SK-N-SH (cell line): ENCODE measurements at regions not wholly inside any gene's neighbourhood (a gene's known extent, or its start where the extent isn't known, plus 50 kb on each side); places are given as distances from the start of the nearest gene placed in this dataset.

Experiments used
- TEAD4 ChIP-seq: IDR thresholded peaks from 2 replicates; pipeline ENCODE4 v1.4.0; 2012; ENCODE audit warnings: mild to moderate bottlenecking, borderline replicate concordance; ENCODE audit not compliant: insufficient read depth
- TF ChIP-seq, protein P1 (sequence below): IDR thresholded peaks from 2 replicates; pipeline ENCODE4 v1.6.1; 2012; ENCODE audit warnings: mild to moderate bottlenecking, low read depth, low read length, moderate library complexity

DNA sequence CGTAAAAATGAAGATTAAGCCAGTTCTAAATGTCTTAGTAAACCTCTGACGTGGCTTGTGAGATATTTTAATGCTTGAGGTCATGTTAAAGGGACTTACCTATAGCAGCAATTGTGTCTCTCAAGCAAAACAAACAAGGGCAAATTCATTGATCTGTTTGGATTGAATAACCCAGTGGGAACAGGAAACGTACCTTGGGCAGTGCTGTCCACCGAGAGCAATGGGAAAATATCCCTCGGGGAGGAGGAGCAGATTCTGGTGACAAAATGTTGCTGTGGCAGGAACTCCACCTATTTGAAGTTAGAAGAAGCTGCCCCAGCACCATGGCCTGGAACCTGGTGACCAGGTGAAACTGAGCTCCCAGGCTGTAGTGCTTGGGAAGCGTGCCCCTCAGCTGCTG, 107.1 kb upstream of the FZD8 start:
- no peak for TF ChIP-seq TEAD4
- TF ChIP-seq, protein P1, sequence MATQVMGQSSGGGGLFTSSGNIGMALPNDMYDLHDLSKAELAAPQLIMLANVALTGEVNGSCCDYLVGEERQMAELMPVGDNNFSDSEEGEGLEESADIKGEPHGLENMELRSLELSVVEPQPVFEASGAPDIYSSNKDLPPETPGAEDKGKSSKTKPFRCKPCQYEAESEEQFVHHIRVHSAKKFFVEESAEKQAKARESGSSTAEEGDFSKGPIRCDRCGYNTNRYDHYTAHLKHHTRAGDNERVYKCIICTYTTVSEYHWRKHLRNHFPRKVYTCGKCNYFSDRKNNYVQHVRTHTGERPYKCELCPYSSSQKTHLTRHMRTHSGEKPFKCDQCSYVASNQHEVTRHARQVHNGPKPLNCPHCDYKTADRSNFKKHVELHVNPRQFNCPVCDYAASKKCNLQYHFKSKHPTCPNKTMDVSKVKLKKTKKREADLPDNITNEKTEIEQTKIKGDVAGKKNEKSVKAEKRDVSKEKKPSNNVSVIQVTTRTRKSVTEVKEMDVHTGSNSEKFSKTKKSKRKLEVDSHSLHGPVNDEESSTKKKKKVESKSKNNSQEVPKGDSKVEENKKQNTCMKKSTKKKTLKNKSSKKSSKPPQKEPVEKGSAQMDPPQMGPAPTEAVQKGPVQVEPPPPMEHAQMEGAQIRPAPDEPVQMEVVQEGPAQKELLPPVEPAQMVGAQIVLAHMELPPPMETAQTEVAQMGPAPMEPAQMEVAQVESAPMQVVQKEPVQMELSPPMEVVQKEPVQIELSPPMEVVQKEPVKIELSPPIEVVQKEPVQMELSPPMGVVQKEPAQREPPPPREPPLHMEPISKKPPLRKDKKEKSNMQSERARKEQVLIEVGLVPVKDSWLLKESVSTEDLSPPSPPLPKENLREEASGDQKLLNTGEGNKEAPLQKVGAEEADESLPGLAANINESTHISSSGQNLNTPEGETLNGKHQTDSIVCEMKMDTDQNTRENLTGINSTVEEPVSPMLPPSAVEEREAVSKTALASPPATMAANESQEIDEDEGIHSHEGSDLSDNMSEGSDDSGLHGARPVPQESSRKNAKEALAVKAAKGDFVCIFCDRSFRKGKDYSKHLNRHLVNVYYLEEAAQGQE: no peak
